Femur (tissue), 1 donor: ENCODE measurements at regions not wholly inside any gene's neighbourhood (a gene's known extent, or its start where the extent isn't known, plus 50 kb on each side); places are given as distances from the start of the nearest gene placed in this dataset.
"Not testable (repeated sequence)": the region's sequence is repeated elsewhere in the genome, so short reads cannot be mapped to it uniquely, and the experiment has no call there.

Experiments
- DNase-seq: peaks from one replicate; pipeline ENCODE4 v3.0.0-alpha.2; 2017

DNA sequence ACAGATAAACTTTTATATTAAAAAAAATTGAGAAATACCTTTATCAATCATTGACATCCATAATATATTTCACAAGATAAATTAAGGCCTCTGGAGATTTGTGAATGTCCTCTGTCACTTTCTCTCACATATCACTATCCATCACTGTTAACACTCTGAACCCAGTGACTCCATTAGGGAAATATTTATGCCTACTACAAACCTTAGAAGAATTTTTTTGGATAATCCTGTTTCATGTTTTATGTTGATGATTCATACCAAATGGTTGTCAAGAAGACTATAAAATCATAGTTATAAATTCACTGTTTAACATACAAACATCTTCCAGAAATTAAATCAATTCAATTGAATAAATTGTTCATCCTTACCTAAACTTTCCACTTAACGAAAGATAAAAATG, 357.6 kb upstream of the CDH10 start:
- no peak for DNase-seq

DNA sequence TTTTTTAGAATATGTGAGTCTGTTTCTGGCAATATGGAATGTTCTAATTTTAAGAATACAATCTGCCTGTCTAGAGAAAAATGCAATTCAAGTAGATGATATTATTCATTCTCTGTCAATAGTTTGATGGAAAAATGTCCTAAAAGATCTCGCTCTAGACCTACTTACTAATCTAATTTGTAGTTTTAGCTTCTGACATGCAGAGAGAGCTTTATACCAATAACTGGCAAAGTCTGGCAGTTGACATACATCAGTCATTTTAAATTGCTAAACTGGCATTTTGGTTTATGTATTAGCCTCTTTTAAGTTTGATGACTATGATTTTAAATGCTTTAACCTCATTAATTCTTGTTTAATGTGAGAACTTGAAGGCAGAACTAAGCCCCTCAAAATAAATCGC, 355.0 kb upstream of the CDH10 start:
- no peak for DNase-seq

DNA sequence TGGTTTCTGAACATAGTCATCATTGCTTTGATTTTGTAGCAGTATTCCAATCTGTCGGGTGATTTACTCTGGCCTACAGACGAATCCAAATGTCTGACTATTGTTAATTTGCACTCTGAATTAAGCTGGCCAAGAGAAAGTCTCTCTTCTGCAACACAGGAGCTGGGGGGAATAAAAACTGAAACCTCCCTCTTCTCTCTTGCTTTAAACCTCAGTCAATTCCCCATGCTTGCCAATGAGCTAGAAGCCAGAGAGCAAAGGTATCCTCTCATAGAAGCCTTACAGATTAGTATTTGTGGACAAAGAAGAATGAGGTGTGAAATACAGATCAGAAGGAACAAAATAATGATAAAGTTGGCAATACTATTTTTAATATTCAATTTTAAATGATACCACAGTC, 353.9 kb upstream of the CDH10 start:
- DNase-seq, result no peak

DNA sequence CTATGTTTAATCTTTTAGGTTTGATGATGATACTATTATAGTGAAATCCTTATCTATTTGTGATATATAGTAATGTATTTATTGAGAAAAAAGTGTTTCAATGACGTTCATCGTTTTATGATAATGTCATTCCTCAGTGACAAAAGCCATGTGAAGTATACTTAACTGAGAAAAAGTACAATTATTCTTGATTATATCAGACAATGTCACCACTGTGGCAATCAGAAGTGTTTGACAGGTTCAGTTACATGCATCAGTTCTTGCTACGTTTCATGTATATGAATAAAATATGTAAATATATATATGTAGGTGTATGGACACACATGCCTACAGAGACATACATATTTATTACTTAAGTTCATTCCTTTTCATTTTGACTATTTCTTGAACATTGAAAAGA, 341.5 kb upstream of the CDH10 start:
- DNase-seq, result no peak

DNA sequence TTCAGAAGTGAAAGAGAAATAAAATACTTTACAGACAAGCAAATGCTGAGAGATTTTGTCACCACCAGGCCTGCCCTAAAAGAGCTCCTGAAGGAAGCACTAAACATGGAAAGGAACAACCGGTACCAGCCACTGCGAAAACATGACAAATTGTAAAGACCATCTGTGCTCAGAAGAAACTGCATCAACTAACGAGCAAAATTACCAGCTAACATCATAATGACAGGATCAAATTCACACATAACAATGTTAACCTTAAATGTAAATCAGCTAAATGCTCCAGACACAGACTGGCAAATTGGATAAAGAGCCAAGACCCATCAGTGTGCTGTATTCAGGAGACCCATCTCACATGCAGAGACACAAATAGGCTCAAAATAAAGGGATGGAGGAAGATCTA, 333.8 kb upstream of the CDH10 start:
- DNase-seq, result not testable (repeated sequence)

DNA sequence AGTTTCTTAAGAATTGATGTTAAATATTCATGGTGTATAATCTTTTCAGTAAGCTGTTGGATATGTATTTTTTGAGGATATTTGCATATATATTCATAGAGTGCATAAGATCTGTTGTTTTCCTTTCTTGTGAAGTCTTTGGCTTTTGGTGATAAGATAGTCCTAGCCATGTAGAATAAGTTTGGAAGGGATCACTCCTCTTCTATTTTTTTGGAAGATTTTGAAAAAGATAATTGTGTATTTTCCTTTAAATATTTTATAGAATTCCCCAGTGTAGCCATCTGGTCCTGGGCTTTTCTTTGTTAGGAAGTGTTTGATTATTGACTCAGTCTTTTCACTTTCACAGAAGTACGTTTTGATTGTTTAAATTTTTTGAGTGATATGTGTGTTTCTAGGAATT, 318.8 kb upstream of the CDH10 start:
- DNase-seq, result no peak

DNA sequence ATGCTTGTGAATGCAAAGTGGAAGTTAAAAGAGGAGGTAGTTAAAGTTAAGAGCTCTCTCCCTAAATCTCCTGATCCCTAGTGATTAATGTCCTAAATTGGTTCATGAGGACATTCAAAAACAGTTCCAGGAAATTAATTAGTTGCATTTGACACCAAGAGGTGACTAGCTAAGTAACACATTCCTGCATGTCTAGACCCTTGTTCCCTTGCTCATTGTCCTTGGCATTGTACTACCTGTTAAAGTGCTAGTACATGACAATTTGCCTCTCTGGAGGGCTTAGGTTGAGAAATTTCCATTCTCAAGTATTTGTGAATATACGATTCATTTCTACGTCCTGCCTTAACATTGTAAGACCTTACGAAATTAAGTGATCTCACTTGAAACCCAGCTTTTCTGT, 278.6 kb upstream of the CDH10 start:
- no peak for DNase-seq

DNA sequence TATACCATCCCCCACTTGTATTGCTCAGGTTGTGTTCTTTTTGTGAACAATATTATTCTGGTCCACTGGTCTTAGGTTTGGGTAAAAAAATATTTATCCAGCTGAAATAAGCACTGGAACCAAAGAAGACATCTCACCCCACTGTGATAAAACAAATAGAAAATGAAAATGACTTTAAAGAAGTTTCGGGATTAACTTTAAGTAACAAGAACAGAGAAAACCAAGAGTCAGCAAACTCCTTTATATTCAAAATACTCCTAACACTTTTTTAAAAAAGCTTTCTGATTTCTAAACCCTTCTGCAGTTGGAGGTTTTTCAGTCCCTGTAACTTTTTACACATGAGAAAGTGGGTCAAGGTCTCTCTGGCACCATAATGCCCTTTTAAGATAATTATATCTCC, 273.9 kb upstream of the CDH10 start:
- DNase-seq, result no peak

DNA sequence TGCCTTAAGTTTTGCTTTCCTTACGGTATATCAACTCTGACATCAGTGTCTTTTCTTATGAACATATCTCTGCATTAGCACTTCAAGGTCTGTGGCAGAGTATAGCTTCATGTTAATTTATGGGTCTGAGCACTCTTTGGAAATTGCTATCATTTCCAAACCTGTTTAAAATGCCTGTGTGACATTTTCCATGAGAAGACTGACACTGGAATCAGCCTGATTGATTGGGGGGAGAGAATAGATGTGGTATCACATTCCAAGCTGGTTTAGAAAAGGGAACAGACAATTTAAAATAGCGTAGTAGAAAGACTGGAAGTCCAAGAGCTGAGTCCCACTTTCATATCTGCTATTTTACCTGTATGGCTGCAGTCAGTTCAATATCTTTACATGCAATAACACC, 272.1 kb upstream of the CDH10 start:
- no peak for DNase-seq

DNA sequence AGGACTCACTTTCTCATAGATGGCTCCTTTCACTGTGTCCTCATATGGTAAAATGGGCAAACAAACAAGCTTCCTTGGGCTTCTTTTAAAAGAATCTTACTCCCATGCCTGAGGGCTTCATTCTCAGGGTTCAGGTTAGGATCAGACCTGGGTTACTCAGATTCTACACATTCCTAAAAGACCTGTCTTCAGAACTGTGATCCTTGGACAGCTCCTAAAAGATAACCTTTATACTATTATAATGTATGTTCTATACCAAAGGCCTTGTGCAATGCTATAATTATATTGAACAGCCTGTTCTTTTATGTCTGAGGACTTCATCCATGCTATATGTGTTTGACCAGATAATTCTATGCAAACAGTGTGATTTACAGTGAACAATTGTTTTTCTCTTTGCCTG, 264.4 kb upstream of the CDH10 start:
- no peak for DNase-seq

DNA sequence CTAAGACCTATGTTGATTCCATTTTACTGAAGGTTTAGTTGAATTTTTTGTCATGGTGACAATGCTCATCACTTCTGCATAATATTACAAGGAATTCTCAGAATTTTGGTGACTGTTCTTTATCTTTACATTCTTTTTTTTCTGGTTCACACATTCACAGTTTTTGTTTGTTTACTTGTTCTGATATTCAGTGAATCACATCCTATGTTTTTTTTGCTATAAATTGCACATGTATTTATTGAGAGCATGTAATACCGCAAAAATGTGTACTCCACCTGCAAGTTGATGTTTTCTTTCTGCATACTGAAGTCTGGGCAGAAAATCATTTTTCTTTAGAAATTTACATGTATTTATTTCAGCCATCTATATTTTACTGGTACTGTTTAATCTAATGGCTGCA, 261.9 kb upstream of the CDH10 start:
- DNase-seq, result no peak

DNA sequence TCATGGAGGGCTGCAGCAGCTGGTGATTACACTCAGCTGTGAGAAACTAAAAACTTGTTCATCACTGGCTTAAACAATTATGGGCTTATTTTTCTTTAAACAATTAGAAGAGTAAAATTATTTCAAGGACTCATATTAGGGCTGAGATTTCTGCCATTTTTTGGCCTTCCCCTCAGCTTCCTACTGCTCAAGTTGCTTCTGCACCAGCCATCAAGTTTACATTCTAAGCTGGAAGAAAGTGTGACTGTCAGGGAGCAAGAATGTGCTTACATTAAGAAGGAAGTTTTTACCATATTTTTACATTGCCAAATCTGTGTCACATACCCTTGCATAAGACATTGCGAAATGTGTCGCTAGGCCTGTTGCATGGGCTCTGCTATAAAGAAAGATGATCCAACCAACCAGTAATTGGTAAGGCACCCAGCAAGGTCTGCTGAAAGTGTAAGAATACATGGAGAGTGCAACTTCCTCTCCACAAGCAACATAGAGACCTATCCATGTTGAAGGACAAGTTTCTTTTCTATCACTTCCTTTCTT, 260.3 kb upstream of the CDH10 start:
- no peak for DNase-seq

DNA sequence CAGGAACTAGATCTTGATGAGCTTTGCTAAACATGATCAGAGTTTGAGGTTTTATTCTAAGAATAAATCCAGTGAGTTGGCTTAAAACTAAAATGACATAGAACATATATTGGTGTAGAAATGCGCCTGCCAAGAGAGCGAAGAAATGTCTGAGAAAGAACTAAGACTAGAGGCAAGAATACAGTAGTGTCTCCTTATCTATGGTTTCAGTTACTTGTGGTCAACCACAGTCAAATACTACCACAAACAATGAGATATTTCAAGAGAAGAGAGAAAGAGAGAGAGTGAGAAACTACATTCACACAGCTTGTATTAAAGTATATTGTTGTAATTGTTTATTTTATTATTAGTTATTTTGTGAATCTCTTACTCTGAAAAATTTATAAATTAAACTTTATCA, 254.4 kb upstream of the CDH10 start:
- no peak for DNase-seq

DNA sequence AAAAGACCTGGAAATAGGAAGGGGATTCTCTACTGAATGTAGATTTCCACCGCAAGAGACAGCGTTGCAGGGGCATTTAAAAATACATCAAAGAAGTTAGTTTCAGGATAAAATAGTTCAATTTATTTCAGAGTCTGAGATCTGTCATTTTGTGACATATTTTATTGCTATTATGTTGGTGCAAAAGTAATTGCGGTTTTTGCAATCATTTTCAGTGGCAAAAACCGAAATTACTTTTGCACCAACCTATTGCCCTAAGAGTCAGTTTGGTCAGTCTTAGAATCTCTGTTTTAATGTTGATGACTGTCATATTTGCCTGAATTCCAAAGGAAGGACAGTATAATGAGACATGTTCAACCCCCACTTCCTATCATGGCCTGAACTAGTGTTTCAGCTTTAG, 219.5 kb upstream of the CDH10 start:
- no peak for DNase-seq

DNA sequence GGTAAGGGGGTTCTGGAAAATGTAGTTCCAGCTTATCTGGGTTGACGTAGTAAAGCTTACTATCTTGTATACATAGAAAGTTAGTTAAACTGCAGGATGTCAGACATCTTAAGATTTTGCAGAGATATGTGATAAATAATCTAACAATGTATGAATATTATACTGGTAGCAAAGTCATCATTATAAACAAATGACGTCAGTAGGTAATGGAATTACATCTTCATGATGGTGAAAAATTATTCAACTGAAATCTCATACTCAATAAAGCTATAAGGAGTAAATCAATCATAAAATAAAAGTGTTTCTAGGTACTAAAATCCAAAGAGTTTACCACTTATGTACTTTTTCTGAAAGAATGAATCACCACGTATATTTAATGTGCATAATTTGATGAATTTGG, 217.3 kb upstream of the CDH10 start:
- DNase-seq, result no peak

DNA sequence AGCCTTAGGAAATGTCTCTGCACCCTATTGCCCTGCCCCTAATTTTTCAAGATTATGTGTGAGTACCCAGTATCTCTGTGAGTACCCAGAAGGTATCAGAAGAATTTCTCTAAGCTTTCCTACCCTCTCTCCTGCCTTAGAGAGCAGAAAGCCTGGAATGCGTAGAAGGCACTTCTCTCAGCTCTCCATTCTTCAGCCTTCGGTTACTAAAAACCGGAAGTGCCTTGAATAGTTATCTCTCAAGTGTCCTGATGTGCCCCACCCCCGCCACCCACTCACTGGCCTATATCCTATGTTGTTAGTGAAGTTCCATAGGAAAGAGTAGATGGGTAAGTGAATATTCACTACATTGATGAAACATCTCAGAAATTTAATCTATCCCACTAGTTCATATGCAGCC, 210.7 kb upstream of the CDH10 start:
- DNase-seq, result no peak

DNA sequence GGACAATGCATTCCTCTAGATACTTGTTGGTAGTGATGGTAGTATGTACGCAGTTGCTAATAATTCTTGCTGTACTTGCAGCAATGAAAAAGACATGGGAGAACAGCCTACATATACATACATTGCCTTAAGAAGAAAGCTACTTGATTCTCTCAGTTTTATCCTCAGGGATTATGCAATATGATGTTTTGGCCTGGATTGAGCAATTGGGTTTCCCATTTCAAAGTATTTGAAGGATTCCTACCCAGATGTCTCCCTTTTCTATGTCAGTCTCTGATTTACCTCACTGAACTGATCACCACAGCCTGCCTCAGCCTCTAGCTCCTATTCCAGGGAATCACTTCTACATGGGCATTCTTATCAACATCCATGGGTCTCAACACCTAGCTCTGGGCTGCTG, 210.1 kb upstream of the CDH10 start:
- DNase-seq, result no peak

DNA sequence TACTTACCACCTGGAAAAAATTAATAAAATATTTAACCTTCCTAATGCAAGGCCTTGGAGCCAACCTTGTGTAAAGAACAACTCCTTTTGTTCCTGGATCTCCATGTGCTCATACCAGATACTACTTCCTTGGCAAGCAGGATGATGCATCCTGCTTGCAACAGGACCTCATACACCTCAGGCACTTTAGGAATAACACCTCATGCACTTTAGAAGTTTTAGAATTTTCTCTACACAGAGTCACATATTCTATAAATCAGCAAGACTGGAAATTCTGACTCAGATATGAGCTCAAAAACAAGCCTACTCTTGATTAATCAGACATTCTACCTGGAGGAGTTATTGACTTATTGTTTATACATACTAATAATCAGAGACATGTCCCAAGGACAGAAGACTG, 209.6 kb upstream of the CDH10 start:
- DNase-seq, result no peak

DNA sequence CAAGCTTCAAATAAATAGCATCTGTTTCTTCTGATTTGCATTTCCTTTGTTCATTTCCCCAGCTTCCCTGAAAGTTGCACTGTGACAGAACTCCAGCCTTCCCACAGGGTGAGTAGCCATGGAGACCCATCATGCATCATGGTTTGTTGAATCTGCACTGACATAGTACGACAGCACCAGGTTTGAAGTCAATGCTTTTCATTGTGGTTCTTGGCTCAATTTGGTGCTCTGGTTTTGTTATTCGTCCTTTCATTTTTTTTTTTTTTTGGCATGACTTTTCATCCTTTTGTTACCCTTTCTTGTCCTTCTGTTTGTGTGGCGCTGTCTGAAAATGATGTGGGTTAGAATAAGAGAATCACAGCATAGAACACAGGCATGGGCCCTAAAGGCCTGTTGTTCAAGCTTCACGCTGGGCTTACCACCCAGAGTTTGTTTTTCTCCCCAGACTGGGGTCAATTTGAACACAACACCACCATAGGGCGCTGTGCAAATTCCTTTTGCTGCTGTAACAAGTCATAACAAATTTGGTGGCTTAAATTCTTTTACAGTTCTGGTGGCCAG, 206.2 kb upstream of the CDH10 start:
- DNase-seq, result no peak

DNA sequence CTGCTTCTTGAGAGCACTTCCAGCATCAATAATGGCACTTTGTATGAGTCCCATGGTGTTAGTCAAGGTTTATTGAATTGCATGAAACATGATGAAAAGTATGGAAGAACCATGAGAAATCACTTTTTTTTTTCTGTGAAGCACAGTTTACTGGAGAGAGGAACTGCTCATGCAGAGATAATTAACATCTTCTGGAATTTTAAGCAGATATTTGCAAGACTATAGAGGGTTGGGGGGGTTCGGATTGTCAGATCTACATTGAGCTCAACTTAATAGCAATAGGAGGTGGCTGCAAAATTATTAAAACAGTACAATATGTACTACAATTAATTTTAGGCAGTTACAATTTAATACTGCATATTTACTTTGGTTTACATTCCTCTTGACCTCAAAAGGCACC, 204.4 kb upstream of the CDH10 start:
- DNase-seq, result no peak

DNA sequence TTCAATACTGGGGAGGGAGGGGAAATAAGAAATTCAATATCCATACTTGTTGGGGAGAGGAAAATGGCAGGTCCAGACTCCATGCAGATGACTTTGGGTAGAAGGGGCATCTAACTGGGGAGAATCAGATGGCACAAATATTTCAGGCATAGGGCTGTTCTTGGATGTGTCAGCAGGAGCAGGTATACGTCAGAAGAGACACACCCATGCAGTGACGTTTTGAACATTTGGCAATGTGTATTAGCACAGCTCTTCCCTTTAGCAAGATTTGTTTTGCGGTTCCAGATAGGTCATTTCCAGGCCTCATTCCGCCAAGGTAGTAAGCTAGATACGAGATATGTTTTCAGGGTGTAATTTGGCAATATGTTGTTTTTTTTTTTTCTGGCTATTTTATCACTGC, 187.2 kb upstream of the CDH10 start:
- DNase-seq, result no peak

DNA sequence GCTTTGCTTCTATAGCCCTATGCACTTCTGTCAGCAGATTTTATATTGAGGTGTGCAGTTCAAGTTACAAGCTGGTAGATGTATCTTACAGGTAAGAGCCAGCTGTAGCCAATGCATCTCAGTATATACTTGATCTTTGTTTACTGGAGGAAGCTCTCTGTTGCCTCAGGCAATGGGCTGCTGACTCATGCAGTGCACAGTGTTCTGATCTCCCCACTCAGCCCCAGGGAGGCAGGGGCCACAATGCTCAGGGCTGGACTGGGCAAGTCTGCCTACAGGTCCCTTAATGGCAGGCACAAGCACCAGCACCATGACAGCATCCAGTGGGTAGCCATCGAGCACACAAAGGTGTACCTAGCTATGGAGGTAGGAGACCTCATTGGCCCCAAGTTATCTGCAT, 178.8 kb upstream of the CDH10 start:
- no peak for DNase-seq

DNA sequence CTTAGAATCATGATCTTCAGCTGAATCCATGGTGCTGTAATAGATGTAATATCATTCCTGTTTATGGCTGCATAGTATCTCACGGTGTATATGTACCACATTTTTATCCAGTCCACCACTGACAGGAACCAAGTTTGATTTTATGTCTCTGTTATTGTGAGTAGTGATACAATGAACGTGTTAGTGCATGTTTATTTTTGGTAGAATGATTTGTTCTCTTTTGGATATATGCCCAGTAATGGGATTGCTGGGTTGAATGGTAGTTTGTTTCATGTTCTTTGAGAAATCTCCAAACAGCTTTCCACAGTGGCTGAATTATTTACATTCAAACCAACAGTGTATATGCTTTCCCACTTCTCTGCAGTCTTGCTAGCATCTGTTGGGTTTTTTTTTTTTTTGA, 175.1 kb upstream of the CDH10 start:
- no peak for DNase-seq

DNA sequence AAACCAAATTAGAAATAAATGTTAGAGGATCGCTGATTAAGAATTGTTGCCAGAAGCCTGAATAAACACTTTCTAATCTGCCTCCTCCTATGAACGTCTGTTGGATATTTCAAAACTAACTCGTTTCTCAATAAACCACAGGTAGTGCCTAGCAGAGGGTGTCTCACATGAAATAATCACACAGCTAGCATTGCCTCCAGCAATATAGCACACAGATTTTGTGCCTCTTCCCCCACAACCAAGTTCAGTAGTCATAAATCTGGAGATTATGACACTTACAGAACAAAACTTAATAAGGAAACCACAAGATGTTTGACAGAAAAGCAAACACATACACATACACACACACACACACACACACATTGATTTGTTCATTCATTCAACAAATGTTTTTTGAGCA, 173.2 kb upstream of the CDH10 start:
- no peak for DNase-seq

DNA sequence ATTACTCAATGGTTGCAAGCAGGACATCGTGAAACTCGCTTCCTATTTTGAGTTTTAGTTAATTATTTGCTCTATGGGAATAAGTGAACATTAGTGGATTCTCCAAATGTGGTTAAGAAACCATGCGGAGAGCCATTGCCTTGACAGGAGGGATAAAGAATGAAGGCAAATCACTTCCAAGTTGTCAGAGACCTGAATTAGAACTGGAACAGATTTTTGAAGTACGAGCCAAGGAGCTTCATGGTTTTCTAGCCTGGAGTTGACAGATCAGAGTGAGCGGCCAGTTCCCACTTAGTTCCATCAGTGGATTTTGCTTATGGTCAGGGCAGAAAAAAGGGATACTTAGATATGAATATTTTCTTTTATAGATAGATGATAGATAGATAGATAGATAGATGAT, 171.4 kb upstream of the CDH10 start:
- DNase-seq, result no peak

DNA sequence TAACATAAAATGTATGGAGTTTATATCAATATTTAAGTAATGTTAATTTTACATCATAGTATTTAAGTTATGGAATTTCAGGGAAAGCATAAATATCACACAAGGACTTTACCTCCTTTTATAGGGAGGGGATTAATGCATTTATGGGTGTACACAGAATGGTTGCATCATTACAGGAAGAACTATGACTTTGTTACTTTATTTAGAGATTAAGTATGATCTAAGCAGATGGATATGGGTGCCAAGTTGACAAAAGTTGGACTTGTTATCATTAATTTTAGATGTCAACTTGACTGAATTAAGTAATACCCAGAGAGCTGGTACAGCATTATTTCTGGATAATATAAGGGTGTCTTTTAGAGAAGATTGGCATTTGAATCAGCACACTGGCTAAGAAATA, 160.5 kb upstream of the CDH10 start:
- no peak for DNase-seq
